H1 (cell line): ENCODE measurements at regions not wholly inside any gene's neighbourhood (a gene's known extent, or its start where the extent isn't known, plus 50 kb on each side); places are given as distances from the start of the nearest gene placed in this dataset.

Experiments used
- CHD1 ChIP-seq: IDR thresholded peaks from 2 replicates; pipeline ENCODE4 v1.6.1; 2012; ENCODE audit warnings: low read depth, low read length, improper control_type of control experiment
- CHD2 ChIP-seq: IDR thresholded peaks from 2 replicates; pipeline ENCODE4 v1.6.1; 2012; ENCODE audit warnings: low read length, improper control_type of control experiment
- SP2 ChIP-seq: IDR thresholded peaks from 2 replicates; pipeline ENCODE4 v1.6.1; 2012; ENCODE audit warnings: mild to moderate bottlenecking, low read length, inconsistent platforms

DNA sequence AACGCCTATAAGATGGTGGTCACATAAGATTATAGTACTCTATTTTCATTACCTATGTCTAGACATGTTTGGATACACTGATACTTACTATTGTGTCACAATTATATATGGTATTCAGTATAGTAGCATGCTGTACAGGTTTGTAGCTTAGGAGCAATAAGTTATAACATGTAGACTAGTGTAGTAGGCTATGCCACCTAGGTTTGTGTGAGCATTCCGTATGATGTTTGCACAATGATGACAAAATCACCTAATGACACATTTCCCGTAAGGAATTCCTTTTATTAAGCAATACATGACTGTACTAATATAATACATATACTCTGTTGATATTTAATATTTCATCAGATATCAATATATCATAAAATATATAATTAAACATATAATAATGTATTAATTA, 540.7 kb downstream of the BMP2 start (continued):
- TF ChIP-seq SP2 (no peak), CHD2 (no peak), CHD1 (no peak)
